VCaP (cell line): ENCODE measurements at regions not wholly inside any gene's neighbourhood (a gene's known extent, or its start where the extent isn't known, plus 50 kb on each side); places are given as distances from the start of the nearest gene placed in this dataset.

Experiments used
- H3K27ac ChIP-seq: fragments of 450-650 bp; 2 replicates; pipeline ENCODE4 v1.5.1; 2017
- TF ChIP-seq, protein P1 (sequence below): fragments of 450-650 bp; conservative IDR thresholded peaks from 2 replicates; pipeline ENCODE4 v1.5.1; 2017; ENCODE audit warnings: mild to moderate bottlenecking, moderate library complexity

DNA sequence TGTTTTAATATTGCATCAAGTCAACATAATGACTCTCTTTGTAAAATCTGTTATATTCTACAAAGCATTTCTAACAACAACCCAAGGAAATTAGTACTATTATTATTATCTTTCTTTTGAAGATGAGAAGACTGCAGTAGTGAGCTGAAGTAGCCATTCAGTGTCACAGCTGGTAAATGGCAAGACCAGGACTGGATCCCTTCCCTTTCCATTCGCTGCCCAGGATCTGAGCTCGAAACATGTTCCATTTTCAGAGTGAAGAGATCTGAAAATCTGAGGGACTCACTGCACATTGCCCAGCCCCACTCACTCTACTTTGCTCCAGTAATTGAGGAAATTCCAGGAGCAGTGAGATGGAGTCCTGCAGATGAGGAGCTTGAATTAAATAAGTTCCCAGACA, 240.0 kb upstream of the BLID start:
- TF ChIP-seq, protein P1, sequence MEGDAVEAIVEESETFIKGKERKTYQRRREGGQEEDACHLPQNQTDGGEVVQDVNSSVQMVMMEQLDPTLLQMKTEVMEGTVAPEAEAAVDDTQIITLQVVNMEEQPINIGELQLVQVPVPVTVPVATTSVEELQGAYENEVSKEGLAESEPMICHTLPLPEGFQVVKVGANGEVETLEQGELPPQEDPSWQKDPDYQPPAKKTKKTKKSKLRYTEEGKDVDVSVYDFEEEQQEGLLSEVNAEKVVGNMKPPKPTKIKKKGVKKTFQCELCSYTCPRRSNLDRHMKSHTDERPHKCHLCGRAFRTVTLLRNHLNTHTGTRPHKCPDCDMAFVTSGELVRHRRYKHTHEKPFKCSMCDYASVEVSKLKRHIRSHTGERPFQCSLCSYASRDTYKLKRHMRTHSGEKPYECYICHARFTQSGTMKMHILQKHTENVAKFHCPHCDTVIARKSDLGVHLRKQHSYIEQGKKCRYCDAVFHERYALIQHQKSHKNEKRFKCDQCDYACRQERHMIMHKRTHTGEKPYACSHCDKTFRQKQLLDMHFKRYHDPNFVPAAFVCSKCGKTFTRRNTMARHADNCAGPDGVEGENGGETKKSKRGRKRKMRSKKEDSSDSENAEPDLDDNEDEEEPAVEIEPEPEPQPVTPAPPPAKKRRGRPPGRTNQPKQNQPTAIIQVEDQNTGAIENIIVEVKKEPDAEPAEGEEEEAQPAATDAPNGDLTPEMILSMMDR: no peak
- no peak overlapping the region for H3K27ac ChIP-seq

GRCh38 chr11:122354025-122354697, 238.1 kb upstream of the BLID start:
- no peak overlapping the region for H3K27ac ChIP-seq
- TF ChIP-seq, protein P1: no peak

- H3K27ac ChIP-seq: no peak overlapping the region
- TF ChIP-seq, protein P1: no peak
Observed at GRCh38 chr11:122353561-122353960, 237.5 kb upstream of the BLID start.

DNA sequence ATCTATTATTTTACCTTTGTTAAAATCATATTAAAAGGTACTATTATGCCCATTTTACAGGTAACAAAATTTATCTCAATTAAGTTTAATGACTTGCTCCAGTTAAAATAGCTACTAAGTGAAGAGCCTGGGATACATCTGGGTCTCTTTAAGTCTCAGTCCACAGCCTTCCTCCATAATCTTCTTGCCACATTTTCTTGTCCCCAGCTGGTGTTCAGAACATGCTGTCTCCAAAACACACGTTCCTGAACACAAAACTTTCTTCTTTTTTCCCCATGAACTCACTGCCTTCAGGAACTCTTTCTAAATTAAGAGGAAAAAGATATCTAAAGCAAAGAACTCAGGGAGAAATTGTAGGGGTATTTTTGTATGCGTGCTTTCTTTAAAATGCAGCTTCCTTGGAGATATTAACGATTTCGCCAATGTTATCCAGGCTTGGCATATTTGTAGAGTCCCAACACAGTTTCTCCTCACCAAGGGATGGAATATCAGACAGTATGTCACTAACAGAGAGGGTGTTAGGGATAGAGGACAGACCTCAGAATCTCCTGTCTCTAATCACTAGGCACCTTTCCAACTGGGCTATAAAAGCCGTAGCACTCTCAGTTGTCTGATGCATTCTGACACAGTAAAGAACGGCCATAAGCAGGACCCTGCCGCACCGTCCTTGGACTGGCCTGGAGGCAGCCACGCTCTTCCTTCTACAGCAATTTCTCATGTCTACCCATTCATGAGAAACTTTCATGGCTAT, 232.8 kb upstream of the BLID start:
- no peak overlapping the region for H3K27ac ChIP-seq
- TF ChIP-seq, protein P1: no peak

DNA sequence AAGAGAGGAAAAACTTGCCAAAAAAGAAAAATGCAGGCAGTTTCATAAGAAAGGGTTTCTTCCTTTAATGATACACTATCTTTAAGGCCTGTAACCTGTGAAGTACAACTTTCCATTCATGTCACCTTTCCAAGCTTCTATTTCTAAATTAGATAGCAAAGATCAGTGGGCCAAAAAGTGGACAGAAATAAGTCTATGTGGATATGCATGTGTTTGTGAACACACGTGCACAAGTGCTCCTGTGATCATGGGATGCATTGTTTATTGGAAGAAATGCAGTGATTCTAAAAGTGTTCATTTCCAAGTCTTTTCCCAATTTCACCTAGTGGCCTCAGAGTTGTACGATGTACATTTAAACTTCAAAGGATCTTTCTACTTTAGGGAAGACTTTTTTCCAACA, 230.0 kb upstream of the BLID start:
- TF ChIP-seq, protein P1: no peak
- no peak overlapping the region for H3K27ac ChIP-seq

DNA sequence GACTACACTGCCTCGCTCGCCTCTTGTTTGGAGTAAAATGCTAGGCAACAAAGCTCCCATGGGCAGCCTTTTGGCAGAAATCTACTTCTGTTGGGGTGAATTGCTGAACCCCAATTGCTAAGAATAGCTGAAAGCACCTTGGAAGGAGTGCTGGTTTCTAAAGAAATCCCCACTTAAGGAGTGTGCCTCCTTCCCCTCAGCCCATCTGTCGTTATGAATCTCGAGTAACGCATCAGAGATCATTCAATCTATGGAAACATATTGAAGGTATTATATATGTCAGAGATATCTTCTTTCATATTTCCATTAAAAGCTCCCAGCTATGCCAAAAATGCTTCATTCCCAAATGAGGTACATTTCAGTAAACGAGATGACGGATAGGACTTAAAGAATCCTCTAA, 229.6 kb upstream of the BLID start:
- TF ChIP-seq, protein P1: no peak
- no peak overlapping the region for H3K27ac ChIP-seq

- H3K27ac ChIP-seq: no peak overlapping the region
Observed at GRCh38 chr11:122344215-122344614, 228.2 kb upstream of the BLID start.

More at GRCh38 chr11:122344215-122344614, 228.2 kb upstream of the BLID start:
- TF ChIP-seq, protein P1: no peak
